ENCODE measurements at regions not wholly inside any gene's neighbourhood (a gene's known extent, or its start where the extent isn't known, plus 50 kb on each side); places are given as distances from the start of the nearest gene placed in this dataset.

GRCh38 chr12:90823859-90824258, 131.1 kb downstream of the CCER1 start:
- in situ Hi-C loops (cut with MboI; ENCODE audit: low pct_ligation_motif_present in 1 of 4, low pct_unique_long_range_greater_than_20kb in 1 of 4, low sequenced_read_pairs in 3 of 4) (loop anchor here in 1 of 4 donors (25.0 kb wide), 1 partner anchor 88 kb away; no protein-coding TSS in a partner anchor), intact Hi-C loops (cut with DNase I; ENCODE audit: low total_unique reads) (no loop called here)
- no peaks in the 10 kb centered on the region for H3K36me3 ChIP-seq
- no peak for DNase-seq
- H3K27me3 ChIP-seq, result no peaks in the 10 kb centered on the region
- WGBS, 2 donors (ENCODE audit: low coverage in 1 of 2), result 94 to 100% methylated on average over 3 to 32 of the region's 32 CpGs
- no peak overlapping the region for H3K27ac ChIP-seq
- TF ChIP-seq POLR2AphosphoS5 (IDR thresholded peaks at IDR 0.05), result no peak
- TF ChIP-seq CTCF (IDR thresholded peaks at IDR 0.05), result no peak
- no peak for TF ChIP-seq EP300 (IDR thresholded peaks at IDR 0.05; ENCODE audit: low read depth)
- TF ChIP-seq POLR2A (IDR thresholded peaks at IDR 0.05), result no peak
- peaks cover 0 to 3% (median 0%) of the 10 kb centered on the region in 4 donors for H3K4me1 ChIP-seq
- H3K9me3 ChIP-seq, result no peaks in the 10 kb centered on the region
- no peak overlapping the region for H3K4me3 ChIP-seq

DNA sequence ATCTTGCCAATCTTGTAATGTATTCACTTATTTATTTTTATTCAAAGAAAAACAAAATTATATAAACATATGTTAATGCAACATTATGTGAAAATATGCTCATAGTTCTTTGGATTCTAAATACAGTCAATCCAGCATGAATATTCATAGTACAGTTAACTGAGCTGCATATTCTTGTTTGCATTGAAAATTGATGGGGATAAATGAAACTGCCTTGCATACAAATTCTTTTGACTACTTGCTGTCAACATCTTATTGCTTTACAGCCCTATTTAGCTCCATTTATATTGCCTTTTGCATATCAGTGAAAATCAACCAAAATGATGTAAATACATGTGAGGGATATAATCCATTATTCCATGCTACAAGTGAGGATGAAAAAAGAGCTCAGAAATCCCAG, 135.3 kb downstream of the CCER1 start:
- in situ Hi-C loops (cut with MboI; ENCODE audit: low pct_ligation_motif_present in 1 of 4, low pct_unique_long_range_greater_than_20kb in 1 of 4, low sequenced_read_pairs in 3 of 4), result loop anchor here in 1 of 4 donors (25.0 kb wide), 1 partner anchor 93 kb away; no protein-coding TSS in a partner anchor
- TF ChIP-seq POLR2AphosphoS5 (IDR thresholded peaks at IDR 0.05) (no peak), EP300 (IDR thresholded peaks at IDR 0.05; ENCODE audit: low read depth) (no peak), POLR2A (IDR thresholded peaks at IDR 0.05) (no peak), CTCF (IDR thresholded peaks at IDR 0.05) (no peak)
- DNase-seq, result no peak

DNA sequence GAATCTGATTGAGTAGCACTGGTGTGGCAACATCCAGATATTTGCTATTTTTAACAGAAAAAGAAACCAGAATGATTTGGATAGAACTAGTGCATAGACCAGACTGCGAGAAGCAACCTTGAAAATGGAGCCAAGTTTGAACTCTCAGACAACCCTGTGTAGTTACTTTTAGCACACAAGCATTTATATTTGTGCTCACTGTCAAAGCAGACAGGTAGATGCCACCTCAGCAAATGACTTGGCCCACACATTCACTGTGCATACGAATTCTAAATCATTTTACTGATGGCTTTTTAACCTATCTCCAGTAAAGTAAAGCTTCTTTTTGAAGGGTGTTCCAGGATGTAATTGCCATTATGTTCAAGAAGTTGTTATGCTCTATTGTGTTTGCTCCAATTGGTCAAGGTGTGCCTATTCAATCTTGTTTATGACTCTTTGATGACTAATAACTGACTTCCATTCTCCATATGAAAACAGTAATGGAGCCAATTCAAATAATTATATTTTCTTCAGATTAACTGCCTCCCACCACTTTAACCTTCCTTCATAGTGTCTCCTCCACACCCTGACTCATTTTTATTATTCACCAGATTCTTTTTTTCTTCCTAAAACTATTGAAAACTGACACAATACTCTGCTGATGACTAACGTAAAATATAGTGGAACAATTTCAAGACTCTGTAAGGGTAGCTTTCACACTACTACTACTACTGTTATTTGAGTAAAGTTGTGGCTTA, 138.5 kb downstream of the CCER1 start:
- no peaks in the 10 kb centered on the region for H3K36me3 ChIP-seq
- no peak overlapping the region for H3K4me3 ChIP-seq
- in situ Hi-C loops (cut with MboI; ENCODE audit: low pct_ligation_motif_present in 1 of 4, low pct_unique_long_range_greater_than_20kb in 1 of 4, low sequenced_read_pairs in 3 of 4), result loop anchor here in 1 of 4 donors (25.0 kb wide), 1 partner anchor 96 kb away; no protein-coding TSS in a partner anchor
- no peak for DNase-seq
- no peaks in the 10 kb centered on the region for H3K27me3 ChIP-seq
- intact Hi-C loops (cut with DNase I; ENCODE audit: low total_unique reads), result no loop called here
- H3K9me3 ChIP-seq, result no peaks in the 10 kb centered on the region
- no peaks in the 10 kb centered on the region for H3K4me1 ChIP-seq
- WGBS, 2 donors (ENCODE audit: low coverage in 1 of 2), result 74 to 75% methylated on average over 3 of the region's 3 CpGs
- H3K27ac ChIP-seq, result no peak overlapping the region
- TF ChIP-seq POLR2AphosphoS5 (IDR thresholded peaks at IDR 0.05) (no peak), EP300 (IDR thresholded peaks at IDR 0.05; ENCODE audit: low read depth) (no peak), CTCF (IDR thresholded peaks at IDR 0.05) (no peak), POLR2A (IDR thresholded peaks at IDR 0.05) (no peak)

More for the DNA sequence above, 135.3 kb downstream of the CCER1 start:
- Histone ChIP-seq H3K27me3 (no peaks in the 10 kb centered on the region), H3K36me3 (no peaks in the 10 kb centered on the region), H3K4me1 (no peaks in the 10 kb centered on the region), H3K9me3 (no peaks in the 10 kb centered on the region), H3K4me3 (no peak overlapping the region), H3K27ac (no peak overlapping the region)
- intact Hi-C loops (cut with DNase I; ENCODE audit: low total_unique reads), result no loop called here

- WGBS, 2 donors (ENCODE audit: low coverage in 1 of 2), result 58 to 71% methylated on average over 1 of the region's 1 CpG
- Histone ChIP-seq H3K9me3 (no peaks in the 10 kb centered on the region), H3K36me3 (no peaks in the 10 kb centered on the region), H3K4me1 (no peaks in the 10 kb centered on the region), H3K27me3 (no peaks in the 10 kb centered on the region), H3K4me3 (no peak overlapping the region), H3K27ac (no peak overlapping the region)
- in situ Hi-C loops (cut with MboI; ENCODE audit: low pct_ligation_motif_present in 1 of 4, low pct_unique_long_range_greater_than_20kb in 1 of 4, low sequenced_read_pairs in 3 of 4) (loop anchor here in 1 of 4 donors (25.0 kb wide), 1 partner anchor 102 kb away; no protein-coding TSS in a partner anchor), intact Hi-C loops (cut with DNase I; ENCODE audit: low total_unique reads) (no loop called here)
- no peak for TF ChIP-seq EP300 (IDR thresholded peaks at IDR 0.05; ENCODE audit: low read depth)
- no peak for TF ChIP-seq CTCF (IDR thresholded peaks at IDR 0.05)
- TF ChIP-seq POLR2AphosphoS5 (IDR thresholded peaks at IDR 0.05), result no peak
- no peak for TF ChIP-seq POLR2A (IDR thresholded peaks at IDR 0.05)
- DNase-seq, result no peak
Observed at GRCh38 chr12:90809940-90810339, 145.0 kb downstream of the CCER1 start.

Measured in transverse colon (tissue), 4 donors.